Mucosa of rectum (tissue), 2 donors: ENCODE measurements at regions not wholly inside any gene's neighbourhood (a gene's known extent, or its start where the extent isn't known, plus 50 kb on each side); places are given as distances from the start of the nearest gene placed in this dataset.

Experiments used
- H3K27ac ChIP-seq, 2 donors: one replicate each; pipeline ENCODE4 v1.7.0; 2013; ENCODE audit warnings: inconsistent platforms in 2 of 2, low read depth in 2 of 2, low read length in 2 of 2
- H3K27me3 ChIP-seq, 2 donors: one replicate each; pipeline ENCODE4 v1.7.0; 2013; ENCODE audit warnings: low read length in 2 of 2; ENCODE audit not compliant: control insufficient read depth in 2 of 2, insufficient read depth in 2 of 2
- H3K36me3 ChIP-seq, 2 donors: one replicate each; pipeline ENCODE4 v1.7.0; 2013; ENCODE audit warnings: low read length in 2 of 2; ENCODE audit not compliant: control insufficient read depth in 2 of 2, insufficient read depth in 2 of 2
- H3K4me1 ChIP-seq, 2 donors: one replicate each; pipeline ENCODE4 v1.7.0; 2013; ENCODE audit warnings: low read length in 2 of 2, mild to moderate bottlenecking in 1 of 2; ENCODE audit not compliant: control insufficient read depth in 2 of 2, insufficient read depth in 2 of 2
- H3K4me3 ChIP-seq, 2 donors: one replicate each; pipeline ENCODE4 v1.7.0; 2013; ENCODE audit warnings: low read length in 2 of 2
- H3K9ac ChIP-seq, 2 donors: one replicate each; pipeline ENCODE4 v1.7.0; 2013; ENCODE audit warnings: low read length in 2 of 2, low read depth in 1 of 2, mild to moderate bottlenecking in 1 of 2
- H3K9me3 ChIP-seq, 2 donors: one replicate each; pipeline ENCODE4 v1.7.0; 2013; ENCODE audit warnings: low read length in 2 of 2; ENCODE audit not compliant: control insufficient read depth in 2 of 2
- donor health status: healthy.
- donor health status: Normal muscosa, but diverticular disease.

DNA sequence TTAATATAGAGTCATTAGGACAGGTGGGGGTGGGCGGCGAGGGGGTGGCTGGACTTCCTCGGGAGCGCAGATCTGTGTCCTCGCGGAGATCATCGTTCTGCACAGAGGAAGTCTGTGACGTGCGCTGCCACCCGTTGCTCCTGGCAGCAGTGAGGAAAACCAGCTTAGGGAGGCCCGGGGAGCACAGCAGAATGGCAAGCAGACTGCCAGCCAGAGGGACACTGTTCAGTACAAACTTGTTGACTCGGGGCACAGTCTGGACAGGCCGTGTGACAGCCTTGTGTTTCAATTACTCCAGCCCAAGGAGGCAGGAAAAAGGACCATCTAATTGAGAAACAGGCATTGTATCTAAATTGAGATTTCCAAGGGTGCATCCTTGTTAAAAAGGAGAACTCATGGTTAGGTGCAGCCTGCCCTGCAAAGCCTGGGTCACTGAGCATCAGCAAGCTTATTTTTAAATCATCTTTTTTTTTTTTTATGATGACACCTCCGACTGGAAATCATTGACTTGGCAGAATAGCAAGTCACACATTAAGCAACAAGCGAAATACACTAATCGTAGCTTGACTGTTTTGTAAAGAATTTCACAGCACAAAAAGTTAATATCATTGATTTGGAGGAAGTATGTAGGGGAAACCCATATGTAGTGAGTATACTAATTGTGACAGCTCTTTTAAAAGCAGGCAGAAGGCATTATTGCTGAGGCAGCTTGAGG lies 512.0 kb upstream of the FAT1 start:
- H3K4me1 ChIP-seq: no peaks in the 10 kb centered on the region
- H3K9me3 ChIP-seq: no peaks in the 10 kb centered on the region
- no peak overlapping the region for H3K4me3 ChIP-seq
- H3K27ac ChIP-seq: no peak overlapping the region
- no peaks in the 10 kb centered on the region for H3K27me3 ChIP-seq
- H3K36me3 ChIP-seq: no peaks in the 10 kb centered on the region
- H3K9ac ChIP-seq: no peak overlapping the region

DNA sequence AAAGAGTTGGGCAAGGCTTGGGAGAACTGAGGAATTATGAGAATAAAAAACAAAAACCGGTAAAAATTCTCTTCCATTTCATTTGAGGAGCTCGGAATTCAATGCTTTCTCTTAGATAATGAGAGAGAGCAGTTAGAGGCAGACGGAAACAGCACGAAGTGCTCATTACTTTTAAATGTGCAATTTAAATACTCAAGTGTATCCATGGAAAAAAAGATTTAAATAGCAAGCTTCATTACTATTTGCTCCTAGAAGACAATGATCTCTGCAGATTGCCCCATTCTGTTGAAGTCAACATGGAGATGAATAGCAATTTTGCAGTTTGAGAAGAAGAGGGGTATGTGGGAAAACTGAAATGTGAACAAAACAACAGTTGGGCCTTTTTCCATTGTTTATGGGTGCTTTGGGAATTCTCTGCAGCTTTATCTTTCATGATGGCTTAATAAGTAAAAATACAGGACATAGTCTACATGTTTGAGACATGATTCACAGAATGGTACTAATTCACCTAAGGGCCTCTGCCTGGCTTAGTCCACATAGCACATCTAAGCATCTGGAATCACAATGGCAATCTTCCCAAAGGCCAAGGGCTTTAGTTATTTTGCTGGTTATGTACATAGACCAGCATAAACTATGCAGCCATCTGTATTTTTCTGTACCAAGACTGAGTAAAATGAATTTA lies 512.7 kb upstream of the FAT1 start:
- Histone ChIP-seq H3K27me3 (no peaks in the 10 kb centered on the region), H3K9ac (no peak overlapping the region), H3K9me3 (no peaks in the 10 kb centered on the region), H3K36me3 (no peaks in the 10 kb centered on the region), H3K27ac (no peak overlapping the region), H3K4me3 (no peak overlapping the region), H3K4me1 (no peaks in the 10 kb centered on the region)

DNA sequence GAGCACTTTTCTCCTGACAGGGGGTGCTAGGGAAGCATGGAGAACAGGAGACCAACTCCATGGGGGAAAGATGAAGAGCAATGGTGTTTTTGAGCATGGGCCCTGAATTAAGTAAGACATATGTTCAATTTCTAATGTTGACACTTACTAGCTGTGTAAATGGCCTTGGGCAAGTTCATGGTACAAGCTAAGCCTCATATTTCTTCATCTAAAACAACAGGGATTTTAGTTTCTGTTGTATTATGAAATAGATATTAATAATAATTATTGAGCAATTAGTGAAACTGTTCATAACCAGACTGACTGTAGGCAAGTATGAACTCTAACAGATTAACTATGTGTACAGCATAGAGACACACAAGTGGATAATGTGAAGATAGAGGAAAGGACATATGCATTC lies 515.0 kb upstream of the FAT1 start:
- H3K36me3 ChIP-seq: no peaks in the 10 kb centered on the region
- no peak overlapping the region for H3K9ac ChIP-seq
- H3K4me1 ChIP-seq: no peaks in the 10 kb centered on the region
- no peak overlapping the region for H3K4me3 ChIP-seq
- no peaks in the 10 kb centered on the region for H3K27me3 ChIP-seq
- no peak overlapping the region for H3K27ac ChIP-seq
- no peaks in the 10 kb centered on the region for H3K9me3 ChIP-seq

DNA sequence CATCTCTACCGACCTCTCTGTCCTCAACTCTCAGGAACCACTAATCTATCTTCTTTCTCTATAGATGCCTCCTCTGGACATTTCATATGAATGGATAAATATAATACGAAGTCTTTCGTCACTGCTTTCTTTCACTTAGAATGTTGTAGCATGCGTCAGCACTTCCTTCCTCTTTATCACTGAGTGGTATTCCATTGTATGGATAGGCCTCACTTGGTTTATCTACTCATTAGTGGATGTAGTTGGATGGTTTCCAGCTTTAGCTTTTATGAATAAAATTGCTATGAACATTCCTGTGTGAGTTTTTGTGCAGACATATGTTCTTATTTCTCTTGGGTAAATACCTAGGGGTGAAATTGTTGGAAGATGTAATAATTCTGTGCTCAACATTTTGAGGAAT lies 528.2 kb upstream of the FAT1 start:
- Histone ChIP-seq H3K4me1 (no peaks in the 10 kb centered on the region), H3K4me3 (no peak overlapping the region), H3K27ac (no peak overlapping the region), H3K27me3 (no peaks in the 10 kb centered on the region), H3K9ac (no peak overlapping the region), H3K9me3 (no peaks in the 10 kb centered on the region), H3K36me3 (no peaks in the 10 kb centered on the region)

DNA sequence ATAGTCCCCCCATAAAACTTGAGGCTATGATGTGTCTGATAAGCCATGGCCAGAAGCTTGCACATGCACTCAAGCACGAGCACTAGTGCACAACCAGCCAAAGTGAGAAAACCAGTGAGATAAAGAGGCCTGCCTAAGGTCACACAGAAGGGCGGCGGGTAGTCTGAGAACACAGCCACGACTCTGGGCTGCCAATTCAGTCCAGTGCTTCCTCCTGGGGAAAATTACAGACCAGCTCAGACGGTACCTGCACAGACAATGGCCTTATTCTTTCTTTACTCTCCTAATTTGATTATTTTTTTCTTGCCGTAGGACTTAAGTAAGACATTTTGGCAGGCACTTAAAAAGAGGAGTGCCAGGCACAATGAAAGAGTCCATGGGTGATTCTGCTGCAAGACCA lies 533.2 kb upstream of the FAT1 start:
- Histone ChIP-seq H3K9me3 (no peaks in the 10 kb centered on the region), H3K27me3 (no peaks in the 10 kb centered on the region), H3K4me3 (no peak overlapping the region), H3K27ac (no peak overlapping the region), H3K9ac (no peak overlapping the region), H3K4me1 (no peaks in the 10 kb centered on the region), H3K36me3 (no peaks in the 10 kb centered on the region)

- Histone ChIP-seq H3K4me3 (no peak overlapping the region), H3K27ac (no peak overlapping the region), H3K4me1 (no peaks in the 10 kb centered on the region), H3K9me3 (no peaks in the 10 kb centered on the region), H3K27me3 (no peaks in the 10 kb centered on the region), H3K36me3 (no peaks in the 10 kb centered on the region), H3K9ac (no peak overlapping the region)
Measured at GRCh38 chr4:187258651-187259401, 535.2 kb upstream of the FAT1 start.

DNA sequence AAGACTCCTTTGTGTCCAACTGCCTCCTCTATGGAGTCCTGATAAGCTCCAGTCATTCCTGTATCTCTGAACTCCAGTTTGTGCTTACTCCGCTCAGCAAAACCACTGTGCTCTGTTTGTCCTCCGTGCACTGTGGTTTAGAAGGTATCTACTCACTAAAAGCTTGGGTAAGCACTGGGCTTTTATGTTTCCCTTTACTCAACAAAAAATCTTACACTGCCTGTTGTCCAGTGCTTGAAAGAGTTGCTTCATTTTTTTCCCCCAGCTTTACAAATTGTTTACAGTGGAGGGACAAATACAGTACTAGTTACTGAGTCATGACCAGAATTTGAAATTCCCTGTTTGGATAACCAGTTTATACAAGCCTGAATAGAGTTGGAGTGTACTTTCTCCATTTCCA lies 545.3 kb upstream of the FAT1 start:
- H3K4me3 ChIP-seq: no peak overlapping the region
- no peaks in the 10 kb centered on the region for H3K9me3 ChIP-seq
- H3K36me3 ChIP-seq: no peaks in the 10 kb centered on the region
- H3K27me3 ChIP-seq: no peaks in the 10 kb centered on the region
- no peaks in the 10 kb centered on the region for H3K4me1 ChIP-seq
- no peak overlapping the region for H3K27ac ChIP-seq
- no peak overlapping the region for H3K9ac ChIP-seq

GRCh38 chr4:187270154-187270553 lies 546.5 kb upstream of the FAT1 start:
- H3K9me3 ChIP-seq: no peaks in the 10 kb centered on the region
- no peaks in the 10 kb centered on the region for H3K36me3 ChIP-seq
- H3K27me3 ChIP-seq: no peaks in the 10 kb centered on the region
- no peak overlapping the region for H3K9ac ChIP-seq
- H3K4me1 ChIP-seq: no peaks in the 10 kb centered on the region
- H3K27ac ChIP-seq: no peak overlapping the region
- no peak overlapping the region for H3K4me3 ChIP-seq

- H3K9ac ChIP-seq: no peak overlapping the region
- no peaks in the 10 kb centered on the region for H3K4me1 ChIP-seq
- no peaks in the 10 kb centered on the region for H3K27me3 ChIP-seq
- no peak overlapping the region for H3K4me3 ChIP-seq
- no peaks in the 10 kb centered on the region for H3K9me3 ChIP-seq
- H3K36me3 ChIP-seq: no peaks in the 10 kb centered on the region
- H3K27ac ChIP-seq: no peak overlapping the region
Measured at GRCh38 chr4:187271848-187272247, 548.2 kb upstream of the FAT1 start.

DNA sequence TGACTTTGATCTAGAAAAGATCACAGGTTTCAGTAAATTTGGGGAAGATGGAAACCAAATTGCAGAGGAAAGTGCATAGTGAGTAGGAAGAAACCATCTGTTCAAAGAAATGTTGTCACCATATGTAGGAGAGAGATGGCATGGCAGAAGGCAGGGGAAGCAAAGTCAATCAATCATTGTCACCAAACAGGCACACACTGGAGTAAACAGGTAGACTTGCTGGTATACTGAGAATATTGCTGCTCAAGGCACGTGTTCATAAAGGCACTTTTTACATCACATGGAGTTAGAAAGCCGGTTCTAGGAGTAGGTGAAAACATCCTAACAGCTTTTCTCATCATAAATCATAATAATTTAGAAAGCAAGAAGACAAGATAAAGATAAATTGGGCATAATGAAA lies 550.5 kb upstream of the FAT1 start:
- Histone ChIP-seq H3K36me3 (no peaks in the 10 kb centered on the region), H3K4me1 (no peaks in the 10 kb centered on the region), H3K27ac (no peak overlapping the region), H3K9me3 (no peaks in the 10 kb centered on the region), H3K9ac (no peak overlapping the region), H3K27me3 (no peaks in the 10 kb centered on the region), H3K4me3 (no peak overlapping the region)
